ENCODE measurements at regions not wholly inside any gene's neighbourhood (a gene's known extent, or its start where the extent isn't known, plus 50 kb on each side); places are given as distances from the start of the nearest gene placed in this dataset.

DNA sequence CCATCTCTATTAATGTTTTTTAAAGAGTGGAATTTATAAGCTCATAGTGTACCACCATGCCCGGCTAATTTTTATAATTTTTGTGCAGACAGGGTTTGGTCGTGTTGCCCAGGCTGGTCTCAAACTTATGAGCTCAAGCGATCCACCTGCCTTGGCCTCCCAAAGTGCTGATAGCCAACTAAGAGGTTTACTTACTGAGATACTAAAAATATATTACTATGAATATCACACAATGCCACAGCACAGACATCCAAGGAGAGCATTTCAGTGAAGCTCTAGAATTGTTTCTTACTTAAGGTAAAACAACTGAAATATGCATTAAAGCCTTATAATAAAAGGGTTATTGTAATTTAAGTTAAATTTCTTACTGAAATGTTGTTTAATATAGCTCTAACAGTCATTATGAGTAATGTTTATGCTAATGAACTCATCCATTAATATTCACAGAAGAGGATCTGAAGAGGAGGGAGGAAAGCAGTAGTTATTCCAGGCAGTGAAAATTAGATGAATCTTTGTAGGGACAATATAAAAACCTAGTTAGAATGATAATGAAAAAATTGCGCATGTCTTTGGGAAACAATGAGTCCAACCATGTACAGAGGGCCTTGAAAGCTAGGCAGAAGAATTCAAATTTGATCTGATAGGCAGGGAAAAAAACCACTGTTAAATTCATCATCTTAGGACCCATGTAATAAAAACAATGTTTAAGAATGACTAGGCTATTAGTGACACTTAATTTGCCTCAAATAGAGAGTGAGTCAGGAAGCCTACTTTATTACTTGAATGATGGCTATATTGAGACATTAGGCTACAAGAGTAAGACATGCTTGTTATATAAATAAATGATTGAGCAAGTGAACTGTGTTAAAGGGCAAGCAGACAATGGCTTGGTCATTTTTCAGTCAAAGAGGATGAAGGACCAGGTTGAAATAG lies 99.2 kb downstream of the SLC41A2 start:
- DNase-seq, result no peak

DNA sequence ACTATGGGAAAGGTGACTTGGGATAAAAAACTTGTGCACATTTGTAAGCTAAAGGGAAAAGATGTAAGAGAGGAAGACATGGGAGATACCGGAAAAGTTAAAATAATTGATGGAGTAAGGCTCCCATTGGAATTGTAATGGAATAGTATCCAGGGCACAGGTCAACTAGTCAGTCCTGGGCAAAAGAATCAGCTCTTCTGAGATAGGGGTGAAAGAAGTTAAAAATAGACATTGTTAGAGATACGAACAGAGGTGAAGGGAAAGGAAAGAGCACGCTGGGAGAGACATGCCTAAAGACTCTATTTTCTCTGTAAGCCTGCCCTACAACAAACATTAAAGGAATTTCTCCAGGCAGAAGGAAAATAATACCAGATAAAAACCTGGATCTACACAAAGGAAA lies 101.6 kb downstream of the SLC41A2 start:
- no peak for DNase-seq

DNA sequence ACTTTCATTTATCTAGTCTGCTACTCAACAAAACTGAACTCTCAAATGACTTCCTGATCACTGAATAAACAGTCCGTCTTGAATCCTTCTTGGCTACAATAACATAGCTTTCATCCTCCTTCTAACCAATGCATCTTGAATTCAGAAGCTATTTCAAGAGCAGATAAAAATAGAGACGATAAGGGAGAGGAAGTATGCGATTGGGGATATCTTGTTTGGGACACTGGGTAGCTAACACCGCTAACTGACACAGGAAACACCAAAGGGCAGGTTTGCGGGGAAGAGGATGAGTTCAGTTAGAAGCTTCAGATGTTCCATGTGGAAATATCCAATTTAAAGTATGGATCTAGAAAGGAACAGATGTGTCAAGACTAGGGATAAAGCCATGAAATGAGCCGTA lies 102.5 kb downstream of the SLC41A2 start:
- no peak for DNase-seq

DNA sequence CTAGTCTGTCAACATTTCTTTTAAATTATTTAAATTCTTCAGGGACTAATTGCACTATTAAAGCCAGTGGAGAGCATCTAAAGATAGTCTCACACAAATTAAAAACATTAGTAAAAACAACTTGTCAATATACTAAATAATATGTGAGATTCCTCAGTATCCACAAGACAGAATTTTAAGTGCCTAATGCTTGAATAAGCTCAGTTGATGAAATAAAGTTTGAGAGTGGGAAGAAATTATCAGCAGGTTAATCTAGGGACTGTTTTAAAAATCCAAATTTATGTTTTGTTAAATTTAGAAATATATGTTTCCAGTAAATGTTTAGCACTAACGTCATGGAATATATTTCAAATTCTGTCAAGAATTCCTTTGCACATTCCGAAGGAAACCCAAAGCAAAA lies 105.2 kb downstream of the SLC41A2 start:
- no peak for DNase-seq

DNA sequence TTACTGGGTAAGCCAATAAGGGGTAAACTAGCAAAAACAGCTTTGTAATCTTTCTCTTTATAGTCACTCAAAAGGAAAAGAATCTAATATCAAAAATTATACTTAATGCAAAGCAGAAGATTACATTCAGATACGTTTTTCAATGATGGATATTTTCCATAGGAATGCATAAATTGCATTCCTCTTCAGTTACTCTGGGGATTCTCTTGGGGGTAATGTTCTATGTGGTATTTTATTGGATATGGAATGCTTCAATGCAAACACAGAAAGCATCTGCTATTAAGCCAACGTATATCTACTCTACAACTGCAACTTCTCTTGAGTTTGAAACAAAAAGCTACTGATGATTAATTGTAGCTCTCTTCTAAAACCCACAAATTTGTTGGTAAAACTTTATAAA lies 106.0 kb downstream of the SLC41A2 start:
- no peak for DNase-seq

DNA sequence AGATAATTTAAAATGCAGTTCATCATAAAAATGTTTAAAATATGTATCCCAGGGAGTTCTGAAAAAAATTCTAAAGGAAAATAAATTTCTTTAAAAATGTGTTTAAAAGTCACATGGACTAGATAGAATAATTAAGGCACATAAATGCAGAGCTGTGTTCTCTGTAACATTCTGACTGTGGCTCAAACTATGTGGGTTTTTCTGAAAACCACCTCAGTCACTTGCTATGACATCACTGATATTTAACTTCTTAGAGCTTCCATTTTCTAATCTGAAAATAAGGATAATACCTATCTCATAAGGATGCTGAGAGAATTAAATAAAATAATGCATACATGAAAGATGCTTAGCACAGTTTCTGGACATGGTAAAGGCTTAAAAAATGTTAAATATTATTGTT lies 107.3 kb downstream of the SLC41A2 start:
- DNase-seq, result no peak

DNA sequence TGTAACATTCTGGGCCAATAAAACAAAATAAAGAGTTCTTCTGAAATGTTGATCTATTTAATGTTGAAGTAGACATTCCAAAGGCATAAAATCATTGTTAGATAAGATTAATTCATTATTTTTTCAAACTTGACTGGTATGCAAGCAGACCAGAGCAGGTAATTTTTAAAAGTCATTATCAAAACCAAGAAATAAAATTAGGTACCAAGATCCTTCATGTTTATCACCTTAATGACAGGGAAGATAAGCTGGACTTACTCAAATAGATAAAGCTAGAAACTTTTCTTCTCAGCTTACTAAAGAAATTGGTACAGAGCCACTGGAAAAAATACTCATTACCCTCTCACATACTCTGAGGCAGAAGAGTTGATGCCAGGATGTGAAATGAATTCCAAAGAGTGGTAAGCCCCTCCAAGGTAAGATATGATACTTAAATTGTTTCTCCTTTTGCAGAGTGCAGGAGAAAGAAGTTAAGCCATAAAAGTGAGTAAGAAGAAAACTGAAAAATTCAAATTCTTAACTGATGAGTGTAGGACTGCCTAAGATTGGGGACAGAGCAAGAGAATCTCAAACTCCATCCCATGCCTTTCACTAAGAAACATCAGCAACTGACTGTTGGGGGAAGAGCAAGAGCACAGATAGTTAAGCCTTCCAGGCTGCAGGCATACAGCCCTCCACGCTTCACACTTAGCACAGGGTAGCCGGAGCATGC lies 111.9 kb downstream of the SLC41A2 start:
- DNase-seq, result no peak

DNA sequence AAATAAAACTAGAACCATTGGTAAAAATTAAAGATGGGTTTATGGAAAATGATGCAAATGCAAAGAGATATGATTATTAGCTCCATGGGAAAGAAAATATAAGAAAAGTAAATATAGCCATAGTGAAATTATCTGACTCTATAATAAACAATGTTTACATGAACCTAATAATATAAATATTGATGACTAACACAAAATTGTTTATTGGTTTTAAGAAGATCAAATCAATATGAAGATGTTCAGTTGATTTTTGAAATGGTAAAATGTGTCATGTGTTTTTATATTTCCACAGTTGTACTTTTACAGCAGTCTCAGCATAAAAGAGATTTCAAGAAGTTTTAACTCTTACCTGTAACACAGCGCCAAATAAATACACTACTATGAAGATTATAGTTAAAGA lies 114.0 kb downstream of the SLC41A2 start:
- DNase-seq, result no peak

DNA sequence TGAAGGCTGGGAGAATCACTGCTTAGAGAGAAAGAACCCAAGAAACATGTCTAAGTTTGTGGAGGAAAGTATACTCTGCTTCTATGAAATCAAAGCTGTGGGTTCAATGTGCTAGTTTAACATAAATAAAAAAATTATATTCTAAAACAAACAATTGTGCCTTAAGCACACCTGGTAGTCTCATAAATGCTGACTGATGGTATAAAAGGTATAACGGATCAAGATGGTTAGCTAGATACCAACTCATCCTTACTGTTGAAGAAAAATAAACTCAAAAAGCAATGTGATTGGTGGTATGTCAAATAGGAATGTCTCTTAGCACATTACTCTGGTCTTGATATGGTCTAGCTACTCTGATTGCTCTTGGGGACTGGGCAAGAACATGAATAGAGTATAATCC lies 117.8 kb downstream of the SLC41A2 start:
- DNase-seq, result no peak

DNA sequence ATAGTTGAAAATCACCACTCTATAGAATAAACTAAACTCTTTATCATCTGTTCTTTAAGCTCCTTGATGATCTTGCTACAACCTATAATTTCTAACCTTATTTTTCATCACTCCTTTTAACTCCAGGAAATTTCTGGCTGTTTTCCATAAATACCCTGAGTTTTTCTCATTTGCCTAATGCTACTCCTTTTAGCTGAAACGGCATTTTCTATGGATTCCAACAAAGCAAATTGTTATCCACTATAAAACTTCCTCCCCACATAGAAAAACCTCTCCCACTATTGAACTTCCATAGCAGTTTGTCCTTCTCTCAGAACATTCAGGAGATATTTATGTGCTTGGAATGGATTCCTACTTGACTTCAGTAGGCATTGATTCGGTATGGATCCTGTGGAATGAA lies 122.8 kb downstream of the SLC41A2 start:
- DNase-seq, result no peak

DNA sequence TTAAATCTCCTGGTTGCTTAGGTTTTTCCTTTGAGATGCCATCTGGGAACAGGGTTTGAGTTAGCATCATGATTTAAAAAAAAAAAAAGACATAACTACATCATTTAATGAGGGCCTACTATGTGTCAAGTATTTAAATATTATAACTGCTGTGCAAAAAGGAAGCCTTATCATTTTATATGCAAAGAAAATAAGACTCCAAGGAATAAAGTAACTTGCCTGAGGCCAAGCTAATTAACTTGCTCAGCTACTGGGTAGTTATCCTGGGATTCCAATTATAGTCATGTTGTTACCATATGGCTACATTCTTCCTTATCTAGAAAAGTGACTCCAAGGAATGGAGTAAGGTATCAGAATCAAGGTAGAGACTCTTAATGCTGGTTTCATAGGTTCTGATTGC lies 123.5 kb downstream of the SLC41A2 start:
- DNase-seq, result no peak

DNA sequence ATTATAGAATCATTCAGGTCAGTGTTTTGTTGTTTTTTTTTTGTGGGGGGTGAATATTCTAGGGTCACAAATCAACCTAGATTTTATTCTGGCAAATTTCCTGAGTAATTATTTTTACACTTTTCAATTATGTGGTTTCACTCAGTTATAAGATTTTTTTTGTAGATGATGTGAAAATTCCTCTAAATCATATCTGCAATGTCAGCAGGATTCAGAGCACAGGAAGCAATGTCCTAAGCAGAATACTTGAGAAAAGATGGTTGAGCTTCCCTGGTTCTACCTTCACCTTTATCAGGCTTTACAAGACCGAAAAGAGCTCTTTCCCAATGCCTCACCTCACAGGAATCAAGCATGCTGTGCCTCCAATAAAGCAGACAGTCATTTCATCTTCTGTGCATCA lies 124.3 kb downstream of the SLC41A2 start:
- no peak for DNase-seq

DNA sequence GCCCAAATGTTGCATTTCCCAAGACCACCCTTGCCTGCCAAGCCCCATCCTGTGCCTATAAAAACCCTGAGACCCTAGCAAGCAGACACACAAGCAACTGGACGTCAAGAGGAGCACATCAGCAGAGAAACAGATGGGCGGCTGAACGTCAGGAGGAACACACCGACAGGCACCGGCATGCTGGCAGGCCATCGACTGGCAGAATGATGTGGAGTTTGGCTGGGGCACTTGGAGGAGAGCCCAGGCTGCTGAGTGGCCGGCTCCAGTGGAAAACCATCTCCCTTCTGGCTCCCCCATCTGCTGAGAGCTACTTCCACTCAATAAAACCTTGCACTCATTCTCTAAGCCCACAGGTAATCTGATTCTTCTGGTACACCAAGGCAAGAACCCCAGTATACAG lies 130.1 kb downstream of the SLC41A2 start:
- no peak for DNase-seq

DNA sequence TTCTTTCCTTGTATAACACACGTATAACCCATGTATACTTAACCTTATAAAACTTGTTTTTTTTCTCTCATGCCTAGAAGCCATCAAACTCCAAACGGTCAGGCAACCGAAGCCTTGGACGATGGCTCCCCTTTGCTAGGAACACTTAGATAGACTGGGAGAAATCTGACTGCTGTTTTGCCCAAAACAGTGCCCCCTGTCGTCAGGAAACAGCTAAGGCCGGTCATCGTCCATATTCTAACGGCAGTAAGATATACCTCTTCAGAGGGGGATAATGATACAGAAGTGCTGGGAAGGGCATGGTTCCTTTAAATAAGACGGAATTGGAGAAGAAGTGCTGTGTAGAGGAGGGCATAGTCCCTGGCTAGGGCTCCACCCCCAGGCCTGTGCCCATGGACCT lies 130.5 kb downstream of the SLC41A2 start:
- no peak for DNase-seq

DNA sequence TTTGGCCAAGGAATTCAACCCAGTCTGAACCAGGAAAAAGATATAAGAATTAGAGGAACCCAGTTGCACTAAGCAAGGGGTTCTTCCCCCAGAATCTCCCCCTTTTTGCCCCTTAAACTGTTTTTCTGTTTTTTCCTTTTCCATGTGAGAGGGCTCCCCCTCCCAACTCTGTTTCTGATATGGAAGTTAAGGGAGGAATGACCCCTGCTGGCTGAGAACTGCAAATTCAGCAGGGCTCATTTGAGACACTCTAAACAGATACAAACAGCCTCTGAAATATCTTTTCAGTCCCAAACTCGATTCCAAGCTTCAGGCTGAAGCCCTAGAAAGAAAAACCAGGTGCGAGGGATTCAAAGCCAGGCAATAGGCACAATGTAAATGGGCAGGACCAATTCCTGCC lies 132.7 kb downstream of the SLC41A2 start:
- no peak for DNase-seq

DNA sequence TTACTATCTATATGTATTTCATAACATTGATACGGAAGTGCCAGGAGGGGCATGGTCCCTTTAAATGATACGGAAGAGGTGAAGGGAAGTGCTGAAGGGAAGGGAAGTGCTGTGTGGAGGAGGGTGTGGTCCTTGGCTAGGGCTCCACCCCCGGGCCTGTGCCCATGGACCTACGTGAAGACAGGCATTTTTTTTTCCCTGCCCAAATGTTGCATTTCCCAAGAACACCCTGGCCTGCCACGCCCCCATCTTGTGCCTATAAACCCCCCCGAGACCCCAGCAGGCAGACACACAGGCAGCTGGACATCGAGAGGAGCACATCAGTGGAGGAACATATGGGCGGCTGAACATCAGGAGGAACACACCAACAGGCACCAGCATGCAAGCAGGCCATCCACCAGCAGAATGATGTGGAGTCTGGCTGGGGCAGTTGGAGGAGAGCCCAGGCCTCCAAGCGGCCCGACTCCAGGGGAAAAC lies 134.1 kb downstream of the SLC41A2 start:
- no peak for DNase-seq

DNA sequence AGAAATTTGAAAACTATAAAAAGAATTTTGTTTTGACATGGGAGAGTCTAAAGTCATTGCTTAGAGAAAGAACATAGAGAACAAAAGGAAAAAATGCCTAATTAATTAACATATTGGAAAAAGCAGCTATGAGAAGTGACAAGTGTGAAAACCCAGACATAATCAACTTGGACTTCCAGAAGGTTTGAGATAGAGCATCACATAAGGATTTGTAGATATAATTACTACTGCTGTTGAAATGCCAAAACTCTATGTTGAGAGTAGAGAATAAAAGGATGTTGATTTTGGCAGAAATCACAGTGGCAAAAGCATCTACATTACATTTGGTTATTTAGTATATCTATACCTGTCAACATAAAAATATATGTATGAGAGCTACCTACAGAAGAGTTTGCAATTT lies 135.1 kb downstream of the SLC41A2 start:
- DNase-seq, result no peak

DNA sequence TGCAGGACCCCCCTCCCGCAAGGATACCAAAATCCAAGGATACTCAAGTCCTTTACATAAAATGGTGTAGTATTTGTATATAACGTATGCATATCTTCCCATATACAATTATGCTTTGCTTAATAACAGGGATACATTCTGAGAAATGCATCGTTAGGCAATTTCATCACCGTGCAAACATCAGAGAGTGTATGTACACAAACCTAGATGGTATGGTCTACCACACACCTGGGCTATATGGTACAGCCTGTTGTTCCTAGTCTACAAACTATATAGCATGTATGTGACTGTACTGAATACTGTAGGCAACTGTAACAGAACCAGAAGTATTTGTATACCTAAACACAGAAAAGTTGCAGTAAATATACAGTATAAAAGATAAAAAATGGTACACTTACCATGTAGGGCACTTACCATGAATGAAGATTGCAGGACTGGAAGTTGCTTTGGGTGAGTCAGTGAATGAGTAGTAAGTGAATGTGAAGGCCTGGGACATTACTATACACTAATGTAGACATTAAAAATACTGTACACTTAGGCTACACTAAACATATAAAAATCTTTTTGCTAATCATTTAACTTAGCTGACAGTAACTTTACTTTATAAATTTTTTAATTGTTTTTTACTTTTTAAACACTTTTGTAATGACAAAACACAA lies 141.1 kb downstream of the SLC41A2 start:
- no peak for DNase-seq

DNA sequence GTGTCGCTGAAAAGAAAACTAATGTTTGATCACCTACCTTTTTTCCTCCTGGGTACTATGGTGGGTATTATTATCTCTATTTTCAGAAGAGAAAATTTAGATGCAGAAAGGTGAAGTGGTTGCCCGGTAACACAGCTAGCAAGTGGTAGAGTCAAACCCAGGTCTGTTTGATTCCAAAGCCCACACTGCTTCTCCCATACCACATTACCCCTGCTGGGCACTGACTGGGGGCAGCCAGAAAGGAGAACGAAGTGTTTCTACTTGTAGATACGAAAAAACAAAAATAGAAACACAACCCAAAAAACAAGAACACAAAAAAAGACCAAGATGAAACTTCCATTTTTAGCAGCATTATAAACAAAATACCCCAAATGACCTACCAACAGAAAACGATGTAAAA lies 142.2 kb downstream of the SLC41A2 start:
- no peak for DNase-seq

DNA sequence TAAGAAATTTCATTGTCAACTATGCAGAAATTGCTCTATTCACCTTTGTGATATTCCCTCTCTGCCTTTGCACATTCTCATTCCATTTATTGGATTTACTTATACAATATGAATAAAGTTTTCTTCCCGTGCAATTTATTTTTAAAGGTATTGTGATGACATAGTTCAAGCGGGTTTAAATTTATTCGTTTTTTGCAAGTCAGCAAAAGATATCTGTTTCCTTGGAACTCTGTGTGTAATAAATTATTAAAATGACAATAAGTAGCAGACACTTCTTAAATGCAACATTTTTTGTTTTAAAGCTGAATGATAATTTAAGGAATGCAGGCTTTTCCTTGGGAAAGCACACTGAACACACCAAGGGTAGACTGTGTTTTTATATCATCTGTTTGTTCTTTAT lies 143.1 kb downstream of the SLC41A2 start:
- no peak for DNase-seq
